ENCODE measurements at regions not wholly inside any gene's neighbourhood (a gene's known extent, or its start where the extent isn't known, plus 50 kb on each side); places are given as distances from the start of the nearest gene placed in this dataset.

DNA sequence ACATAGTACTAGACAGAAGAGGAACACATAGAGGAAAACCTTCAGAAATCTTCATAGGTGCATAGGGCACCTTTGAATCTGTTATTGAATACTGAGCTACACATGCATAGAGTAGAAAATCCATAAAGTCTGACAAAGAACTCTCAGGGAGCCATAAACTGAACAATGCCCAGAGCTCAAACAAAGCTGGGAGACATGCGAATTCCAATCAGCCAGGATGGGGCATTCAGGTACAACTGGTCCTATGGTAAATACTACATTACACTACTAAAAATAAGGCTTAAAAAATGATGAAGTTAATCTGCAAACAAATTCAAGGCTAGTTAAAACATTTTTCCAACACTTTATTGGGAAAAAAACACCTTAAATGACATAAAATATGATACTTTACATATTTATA is 259.7 kb downstream of the DIO2 start:
- peaks cover 0 to 8% (median 4%) of the 10 kb centered on the region in 4 donors for H3K9me3 ChIP-seq
- H3K36me3 ChIP-seq, result no peaks in the 10 kb centered on the region
- no peak overlapping the region for H3K27ac ChIP-seq
- no peak for DNase-seq
- intact Hi-C loops (cut with DNase I), result no loop called here
- TF ChIP-seq POLR2AphosphoS5 (IDR thresholded peaks at IDR 0.05) (no peak), POLR2A (IDR thresholded peaks at IDR 0.05) (no peak), EP300 (IDR thresholded peaks at IDR 0.05) (no peak)
- TF ChIP-seq, protein P1, sequence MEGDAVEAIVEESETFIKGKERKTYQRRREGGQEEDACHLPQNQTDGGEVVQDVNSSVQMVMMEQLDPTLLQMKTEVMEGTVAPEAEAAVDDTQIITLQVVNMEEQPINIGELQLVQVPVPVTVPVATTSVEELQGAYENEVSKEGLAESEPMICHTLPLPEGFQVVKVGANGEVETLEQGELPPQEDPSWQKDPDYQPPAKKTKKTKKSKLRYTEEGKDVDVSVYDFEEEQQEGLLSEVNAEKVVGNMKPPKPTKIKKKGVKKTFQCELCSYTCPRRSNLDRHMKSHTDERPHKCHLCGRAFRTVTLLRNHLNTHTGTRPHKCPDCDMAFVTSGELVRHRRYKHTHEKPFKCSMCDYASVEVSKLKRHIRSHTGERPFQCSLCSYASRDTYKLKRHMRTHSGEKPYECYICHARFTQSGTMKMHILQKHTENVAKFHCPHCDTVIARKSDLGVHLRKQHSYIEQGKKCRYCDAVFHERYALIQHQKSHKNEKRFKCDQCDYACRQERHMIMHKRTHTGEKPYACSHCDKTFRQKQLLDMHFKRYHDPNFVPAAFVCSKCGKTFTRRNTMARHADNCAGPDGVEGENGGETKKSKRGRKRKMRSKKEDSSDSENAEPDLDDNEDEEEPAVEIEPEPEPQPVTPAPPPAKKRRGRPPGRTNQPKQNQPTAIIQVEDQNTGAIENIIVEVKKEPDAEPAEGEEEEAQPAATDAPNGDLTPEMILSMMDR (IDR thresholded peaks at IDR 0.05), result no peak
- H3K27me3 ChIP-seq, result no peaks in the 10 kb centered on the region
- no peak overlapping the region for H3K4me3 ChIP-seq
- WGBS, 2 donors, result 24 to 73% methylated on average over 1 of the region's 1 CpG
- no peaks in the 10 kb centered on the region for H3K4me1 ChIP-seq

DNA sequence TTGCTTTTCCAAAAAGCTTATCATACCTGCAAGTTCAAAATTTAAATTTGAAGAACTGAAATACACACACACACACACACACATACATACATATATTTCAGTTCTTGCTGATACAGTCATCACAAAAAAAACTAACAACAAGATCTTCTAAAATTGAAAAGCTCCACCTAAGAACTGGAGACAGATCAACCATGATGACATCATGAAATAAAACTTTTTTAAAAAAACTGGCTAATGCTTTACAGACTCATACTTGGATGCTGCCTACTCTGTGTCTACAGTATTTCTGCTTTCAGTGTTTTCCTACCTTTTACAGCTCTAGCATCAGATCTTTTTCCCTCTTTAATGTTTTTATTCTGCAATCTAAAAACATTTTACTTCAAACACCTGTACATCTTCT is 261.4 kb downstream of the DIO2 start:
- intact Hi-C loops (cut with DNase I), result no loop called here
- TF ChIP-seq POLR2AphosphoS5 (IDR thresholded peaks at IDR 0.05) (no peak), POLR2A (IDR thresholded peaks at IDR 0.05) (no peak), EP300 (IDR thresholded peaks at IDR 0.05) (no peak)
- TF ChIP-seq, protein P1 (IDR thresholded peaks at IDR 0.05), result no peak
- Histone ChIP-seq H3K4me3 (no peak overlapping the region), H3K9me3 (peaks cover 0 to under 1% (median under 1%) of the 10 kb centered on the region in 4 donors), H3K36me3 (no peaks in the 10 kb centered on the region), H3K4me1 (no peaks in the 10 kb centered on the region), H3K27ac (no peak overlapping the region), H3K27me3 (no peaks in the 10 kb centered on the region)
- no peak for DNase-seq

DNA sequence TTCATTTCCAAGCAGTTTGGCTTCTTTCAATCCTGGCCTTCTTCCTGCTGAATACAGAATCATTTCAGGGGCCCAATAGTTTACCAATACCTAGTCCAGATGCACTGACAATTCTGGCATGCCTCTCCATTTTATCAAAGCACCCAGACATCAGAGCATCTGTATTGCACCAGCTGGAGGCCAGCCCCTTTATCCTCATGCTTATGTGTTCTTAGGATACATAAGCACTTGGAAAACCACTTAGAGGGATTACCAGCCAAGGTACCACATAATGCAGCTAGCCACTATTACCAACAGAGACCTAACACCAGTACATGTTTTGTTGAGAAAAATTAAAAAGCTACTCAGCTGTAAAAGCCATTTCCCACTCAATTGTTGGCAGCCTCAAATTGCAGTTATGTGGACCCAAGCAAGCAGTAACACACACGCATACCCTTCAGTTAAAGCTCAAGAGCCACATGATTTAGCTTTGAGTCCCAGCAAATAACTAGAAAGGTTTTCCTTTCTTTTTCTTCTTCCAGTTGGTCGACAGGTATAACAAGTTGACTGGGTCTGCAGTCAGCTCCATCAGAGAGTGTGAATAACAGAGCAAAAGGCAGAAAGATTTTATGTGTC is 263.8 kb downstream of the DIO2 start:
- TF ChIP-seq POLR2AphosphoS5 (IDR thresholded peaks at IDR 0.05) (no peak), EP300 (IDR thresholded peaks at IDR 0.05) (no peak), POLR2A (IDR thresholded peaks at IDR 0.05) (no peak)
- TF ChIP-seq, protein P1 (IDR thresholded peaks at IDR 0.05), result no peak
- intact Hi-C loops (cut with DNase I), result no loop called here
- Histone ChIP-seq H3K27me3 (no peaks in the 10 kb centered on the region), H3K36me3 (no peaks in the 10 kb centered on the region), H3K4me1 (no peaks in the 10 kb centered on the region), H3K9me3 (no peaks in the 10 kb centered on the region), H3K4me3 (no peak overlapping the region), H3K27ac (no peak overlapping the region)
- 62 to 75% methylated on average over 2 of the region's 2 CpGs for WGBS, 2 donors
- no peak for DNase-seq

DNA sequence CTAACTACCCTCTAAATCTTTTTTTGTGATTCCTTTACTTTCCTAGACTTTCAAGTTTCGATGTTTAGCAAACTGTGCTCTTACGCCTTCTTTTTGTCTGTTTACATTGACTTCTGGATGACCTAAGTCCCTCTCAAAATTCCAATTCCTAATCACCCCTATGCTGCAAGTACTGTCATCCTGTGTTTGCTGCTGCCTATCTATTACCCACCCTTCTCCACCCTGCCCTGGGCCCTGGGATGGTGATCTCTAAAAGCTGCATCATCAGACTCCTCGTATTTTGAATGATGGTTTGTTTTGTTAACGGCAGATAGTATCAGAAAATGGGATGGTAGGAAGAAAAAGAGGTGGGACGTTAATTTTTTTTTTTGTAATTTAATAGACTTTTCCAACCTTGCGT is 272.1 kb downstream of the DIO2 start:
- no peak for TF ChIP-seq EP300 (IDR thresholded peaks at IDR 0.05)
- DNase-seq, result no peak
- Histone ChIP-seq H3K27ac (no peak overlapping the region), H3K36me3 (no peaks in the 10 kb centered on the region), H3K9me3 (no peaks in the 10 kb centered on the region), H3K4me3 (no peak overlapping the region), H3K27me3 (no peaks in the 10 kb centered on the region), H3K4me1 (no peaks in the 10 kb centered on the region)
- intact Hi-C loops (cut with DNase I), result no loop called here
- 72 to 76% methylated on average over 6 of the region's 6 CpGs for WGBS, 2 donors

DNA sequence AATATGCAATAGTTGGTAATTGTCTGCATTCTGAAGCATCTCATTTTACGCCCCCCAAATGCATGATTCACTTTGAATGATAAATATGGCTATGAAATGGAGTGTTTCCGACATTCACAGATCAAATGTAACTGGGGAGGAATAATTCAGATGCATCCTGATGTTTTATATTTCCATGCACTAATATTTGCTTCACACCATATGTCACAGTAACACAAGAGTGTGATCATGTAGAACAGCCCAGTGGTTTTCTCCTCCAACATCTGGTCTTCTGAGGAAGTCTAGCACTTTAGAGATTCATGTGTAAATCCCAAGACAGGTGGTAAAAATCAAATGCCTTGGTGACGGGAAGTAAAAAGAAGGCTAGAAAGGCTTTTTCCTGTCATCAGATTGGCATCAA is 273.1 kb downstream of the DIO2 start:
- intact Hi-C loops (cut with DNase I), result no loop called here
- Histone ChIP-seq H3K27me3 (no peaks in the 10 kb centered on the region), H3K4me1 (no peaks in the 10 kb centered on the region), H3K9me3 (no peaks in the 10 kb centered on the region), H3K36me3 (no peaks in the 10 kb centered on the region), H3K4me3 (no peak overlapping the region), H3K27ac (no peak overlapping the region)
- DNase-seq, result no peak
- TF ChIP-seq POLR2A (IDR thresholded peaks at IDR 0.05), result no peak
- no peak for TF ChIP-seq POLR2AphosphoS5 (IDR thresholded peaks at IDR 0.05)
- no peak for TF ChIP-seq EP300 (IDR thresholded peaks at IDR 0.05)
- TF ChIP-seq, protein P1 (IDR thresholded peaks at IDR 0.05), result no peak
- WGBS, 2 donors, result 81 to 84% methylated on average over 3 of the region's 3 CpGs
